SK-N-MC (cell line): ENCODE measurements at regions not wholly inside any gene's neighbourhood (a gene's known extent, or its start where the extent isn't known, plus 50 kb on each side); places are given as distances from the start of the nearest gene placed in this dataset.

Experiments used
- EZH2 ChIP-seq: fragments of 200-600 bp; sonication (generic); IDR thresholded peaks from one replicate; pipeline ENCODE4 v1.6.1; 2017; ENCODE audit warnings: antibody characterized with exemption
- FOXP2 ChIP-seq: optimal IDR thresholded peaks from 2 replicates; pipeline ENCODE3; 2011; ENCODE audit warnings: mild to moderate bottlenecking, moderate library complexity; ENCODE audit not compliant: insufficient read depth; ENCODE audit errors: extremely low read length, control extremely low read depth
- POLR2AphosphoS5 ChIP-seq: IDR thresholded peaks from 2 replicates; pipeline ENCODE4 v1.6.1; 2012; ENCODE audit warnings: mild to moderate bottlenecking, low read depth, low read length, borderline replicate concordance

DNA sequence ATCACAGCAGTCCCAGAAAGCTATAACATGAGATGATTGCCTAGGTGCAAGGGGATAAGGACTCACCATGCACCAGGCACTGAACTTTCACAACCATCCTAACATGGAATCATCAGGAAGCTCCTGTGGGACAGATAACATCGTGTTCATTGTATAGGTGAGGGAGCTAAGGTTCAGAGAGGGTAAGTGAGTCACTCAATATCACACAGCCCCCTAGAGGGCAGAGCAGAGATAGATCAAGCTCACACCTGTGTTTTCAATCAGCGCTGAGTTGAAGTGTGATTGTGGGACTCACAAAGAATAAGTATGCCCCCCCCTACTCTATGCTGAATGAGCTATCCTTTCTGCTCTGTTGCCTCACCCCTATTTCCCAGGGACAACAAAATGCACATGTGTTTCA, 377.7 kb upstream of the ERCC4 start:
- TF ChIP-seq POLR2AphosphoS5 (no peak), EZH2 (no peak), FOXP2 (no peak)
